GM19035 (cell line): ENCODE measurements at regions not wholly inside any gene's neighbourhood (a gene's known extent, or its start where the extent isn't known, plus 50 kb on each side); places are given as distances from the start of the nearest gene placed in this dataset.

Experiments
- ATAC-seq: cut with Tn5 transposase; IDR thresholded peaks from one replicate; pipeline ENCODE4 v1.9.1; 2021; ENCODE audit not compliant: unreplicated experiment

GRCh38 chr13:44627441-44627840 lies 51.3 kb upstream of the TSC22D1 start:
- ATAC-seq, result no peak

- no peak for ATAC-seq
Observed at GRCh38 chr13:44626176-44626575, 50.0 kb upstream of the TSC22D1 start.
